Stimulated activated CD4-positive, alpha-beta T cell treated with anti-CD3 and anti-CD28 coated beads, TNF-alpha, amount 100 ng/mL, for 4 hours (primary cell): ENCODE measurements at regions not wholly inside any gene's neighbourhood (a gene's known extent, or its start where the extent isn't known, plus 50 kb on each side); places are given as distances from the start of the nearest gene placed in this dataset.

ENCODE experiments used
- DNase-seq, 3 experiments: peaks; one replicate each; pipeline ENCODE4 v3.0.0-alpha.2; 2020; ENCODE audit warnings: low read depth in 3 of 3

DNA sequence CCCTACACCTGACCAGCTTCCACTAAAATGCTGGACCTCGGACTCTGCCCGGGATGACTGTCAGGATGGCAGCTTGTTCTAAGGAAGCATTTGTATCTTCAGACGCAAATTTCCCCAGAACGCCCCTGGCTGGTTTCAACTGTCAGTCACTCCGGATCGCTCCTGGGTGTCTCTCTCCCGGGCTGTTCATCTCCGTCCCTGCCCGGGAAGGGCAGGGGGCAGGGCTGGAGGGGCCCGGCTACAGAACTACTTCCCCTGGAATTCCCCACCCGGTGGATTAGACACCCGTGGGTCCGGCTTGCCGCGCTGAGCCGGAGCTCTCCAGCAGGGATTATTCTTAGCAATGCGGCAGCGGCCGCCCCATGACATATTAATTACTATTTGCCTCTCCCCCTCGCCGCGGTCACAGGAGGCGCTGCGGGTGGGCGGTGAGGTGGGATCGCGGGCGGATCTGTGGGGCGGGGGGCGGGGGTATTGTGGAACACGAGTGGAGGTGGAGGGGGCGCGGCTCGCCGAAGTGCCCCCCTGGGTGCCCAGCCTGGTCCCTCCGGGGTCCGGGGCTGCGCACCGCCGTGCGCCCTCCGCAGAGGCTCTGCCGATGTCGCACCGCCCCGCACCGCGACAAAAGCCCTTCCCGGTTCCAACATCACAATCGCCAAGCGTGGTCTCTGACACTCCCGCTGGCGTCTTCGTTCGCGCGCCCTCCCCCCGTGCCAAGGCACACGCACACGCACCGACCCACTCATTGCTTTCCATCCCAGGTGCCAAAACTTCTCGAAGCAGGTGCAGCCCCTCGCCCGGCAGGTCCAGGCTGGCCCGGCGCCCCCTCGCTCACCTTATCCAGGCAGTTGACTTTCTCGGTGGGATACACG lies 276.1 kb upstream of the NEBL start:
- no peak for DNase-seq

DNA sequence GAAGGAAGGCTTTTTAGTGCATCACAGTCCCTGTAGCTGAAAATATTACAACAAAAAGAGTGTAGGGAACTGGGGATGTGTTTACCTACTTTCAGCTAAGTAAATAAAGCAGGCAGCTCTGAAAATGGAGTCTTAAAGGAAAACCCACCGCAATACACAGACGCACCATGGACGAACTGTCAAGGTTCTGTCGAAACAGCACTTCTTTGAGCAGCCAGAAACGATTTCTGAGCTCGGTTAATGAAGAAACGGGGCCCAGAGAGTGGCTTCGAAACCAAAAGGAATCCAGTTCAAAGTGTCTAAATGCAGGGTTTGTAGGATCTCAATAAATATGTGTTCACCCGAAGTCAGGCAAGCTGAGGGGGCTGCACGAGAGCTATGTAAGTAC lies 275.4 kb upstream of the NEBL start:
- no peak for DNase-seq

GRCh38 chr10:21171936-21172541 lies 274.9 kb upstream of the NEBL start:
- no peak for DNase-seq

GRCh38 chr10:21171197-21171935 lies 274.3 kb upstream of the NEBL start:
- no peak for DNase-seq

DNA sequence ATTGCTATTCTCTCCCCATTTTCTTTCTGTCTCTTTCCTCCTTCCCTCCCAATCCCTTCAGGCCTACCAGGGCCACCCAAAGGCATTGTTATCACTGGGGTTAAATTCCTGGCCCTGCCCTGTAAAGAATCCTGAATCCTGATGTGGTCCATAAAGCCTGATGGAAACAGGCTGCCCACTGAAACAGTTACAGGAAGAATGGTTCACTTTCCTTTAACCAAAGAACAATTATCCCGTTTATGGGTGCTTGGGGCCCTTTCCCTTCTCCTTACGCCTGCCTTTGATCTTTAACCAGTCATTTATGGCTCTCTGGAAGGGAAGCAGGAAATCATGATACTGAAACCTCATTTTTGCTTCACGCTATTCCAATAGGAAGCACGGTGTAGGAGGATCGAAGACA lies 273.1 kb upstream of the NEBL start:
- DNase-seq = no peak

DNA sequence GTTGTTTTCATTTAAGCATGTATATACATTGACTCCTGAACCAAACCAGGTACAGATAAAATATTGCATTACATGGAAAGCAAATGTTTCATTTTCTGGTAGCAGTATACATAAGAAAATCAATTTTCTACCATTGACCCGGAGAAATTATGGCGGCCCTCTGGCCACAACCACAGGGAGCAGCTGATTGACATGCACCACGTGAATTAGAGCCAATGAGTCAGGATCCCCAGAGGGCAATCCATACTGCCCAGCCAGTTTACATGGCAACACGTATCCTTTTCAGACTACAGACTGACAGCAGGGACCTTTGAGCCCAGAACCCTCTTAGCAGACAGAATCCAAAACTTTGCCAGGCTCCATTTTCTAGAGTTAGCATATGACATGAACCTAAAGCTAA lies 272.2 kb upstream of the NEBL start:
- DNase-seq = no peak

GRCh38 chr10:21167288-21168010 lies 270.3 kb upstream of the NEBL start:
- no peak for DNase-seq

GRCh38 chr10:21166557-21167287 lies 269.6 kb upstream of the NEBL start:
- DNase-seq = no peak

- DNase-seq = no peak
Observed at GRCh38 chr10:21165489-21165888, 268.4 kb upstream of the NEBL start.

- no peak for DNase-seq
Observed at GRCh38 chr10:21164687-21165086, 267.6 kb upstream of the NEBL start.

- DNase-seq = no peak
Observed at GRCh38 chr10:21162948-21163347, 265.8 kb upstream of the NEBL start.

DNA sequence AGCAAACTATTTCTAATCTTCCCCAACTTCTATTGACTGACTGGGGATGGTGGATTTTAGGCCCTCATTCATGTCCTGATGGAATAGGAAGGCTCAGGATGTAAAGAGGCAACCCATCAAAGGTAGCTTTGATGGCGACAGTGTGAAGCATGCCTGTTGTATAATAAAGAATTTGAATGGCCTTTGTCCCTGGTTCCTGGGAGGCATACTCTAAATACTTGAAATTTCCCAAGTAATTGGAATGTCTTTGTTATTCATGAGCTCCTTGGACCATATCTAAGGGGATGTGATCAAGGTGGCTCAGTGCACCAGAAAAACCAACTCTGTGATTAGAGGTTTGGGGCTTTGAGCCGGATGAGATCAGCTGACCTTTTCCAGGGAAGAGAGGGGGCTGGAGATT lies 264.5 kb upstream of the NEBL start:
- no peak for DNase-seq

DNA sequence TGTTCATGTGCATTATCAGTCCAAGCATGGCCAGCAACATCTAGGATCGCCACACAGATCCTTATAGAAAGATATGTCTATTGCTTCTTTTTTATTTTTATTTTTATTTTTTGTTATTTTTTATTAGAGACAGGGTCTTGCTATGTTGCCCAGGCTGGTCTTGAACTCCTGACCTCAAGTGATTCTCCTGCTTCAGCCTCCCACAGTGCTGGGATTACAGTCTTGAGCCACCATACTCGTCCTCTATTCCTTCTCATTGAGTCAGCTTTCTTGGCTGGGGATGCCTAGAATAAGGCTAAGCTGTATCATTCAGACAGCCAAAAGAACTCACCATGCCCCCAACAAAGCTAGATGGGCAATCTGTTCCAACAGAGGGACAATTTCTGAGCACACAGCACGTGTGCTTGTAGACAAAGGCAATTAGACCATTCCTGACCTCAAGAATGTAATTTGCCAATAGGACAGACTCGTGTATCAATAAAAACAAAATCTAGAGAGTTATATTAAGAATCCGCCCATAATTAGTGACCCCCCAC lies 264.0 kb upstream of the NEBL start:
- no peak for DNase-seq

DNA sequence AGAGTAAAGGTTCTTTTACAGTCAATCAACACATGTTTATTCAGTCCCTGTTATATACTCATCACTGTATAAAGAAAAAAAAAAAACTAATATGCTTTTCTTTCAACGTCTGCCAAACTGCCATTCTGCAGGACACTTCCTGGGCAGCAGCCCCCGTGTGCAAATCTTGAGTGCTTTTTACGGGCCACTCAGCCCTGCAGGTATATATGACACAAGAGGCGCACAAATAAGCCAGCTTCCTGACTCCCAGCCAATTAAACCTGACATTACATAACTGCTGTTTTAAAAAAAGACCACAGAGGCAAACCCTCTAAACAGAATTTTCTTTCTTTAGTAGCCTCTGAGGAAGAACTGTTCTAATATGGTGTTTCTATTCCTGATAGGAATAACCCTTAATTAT lies 263.0 kb upstream of the NEBL start:
- no peak for DNase-seq

DNA sequence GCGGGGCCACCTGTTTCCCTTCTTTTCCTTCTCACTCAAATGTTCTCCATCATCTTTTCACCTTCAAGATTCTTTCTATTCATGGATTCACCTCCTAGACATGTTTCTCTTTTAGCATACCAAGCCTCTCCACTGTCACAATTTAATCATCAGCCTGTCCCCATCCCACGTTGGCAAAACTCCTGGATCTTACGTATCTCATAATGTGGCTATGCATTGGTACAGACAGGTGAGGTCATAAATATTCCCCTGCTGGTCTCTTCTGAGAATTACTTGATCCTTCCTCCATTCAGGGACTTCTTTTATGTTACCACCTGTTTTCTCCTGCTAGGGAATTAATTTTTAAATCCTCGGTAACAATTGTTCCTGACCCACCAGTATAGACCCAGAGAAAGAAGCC lies 262.6 kb upstream of the NEBL start:
- DNase-seq = no peak

- no peak for DNase-seq
Observed at GRCh38 chr10:21158301-21158700, 261.2 kb upstream of the NEBL start.

DNA sequence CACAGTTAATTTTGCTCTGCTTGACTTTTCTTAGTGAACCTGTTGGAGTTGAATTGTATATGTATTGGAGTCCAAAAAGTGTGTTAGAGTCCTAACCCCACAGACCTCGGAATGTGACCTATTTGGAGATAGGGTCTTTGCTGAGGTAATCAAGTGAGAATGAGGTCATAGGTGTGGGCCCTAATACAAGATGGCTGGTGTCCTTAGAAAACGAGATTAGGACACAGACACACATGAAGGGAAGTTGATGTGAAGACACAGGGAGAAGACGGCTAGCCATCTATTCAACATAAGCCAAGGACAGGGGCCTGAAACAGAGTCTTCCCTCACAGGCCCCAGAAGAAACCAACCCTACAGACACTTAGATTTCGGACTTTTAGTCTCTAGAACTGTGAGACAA lies 260.6 kb upstream of the NEBL start:
- no peak for DNase-seq

- DNase-seq = no peak
Observed at GRCh38 chr10:21150166-21150565, 253.1 kb upstream of the NEBL start.

GRCh38 chr10:21146436-21146789 lies 249.3 kb upstream of the NEBL start:
- DNase-seq = no peak

GRCh38 chr10:21145751-21146435 lies 248.8 kb upstream of the NEBL start:
- no peak for DNase-seq

- DNase-seq = no peak
Observed at GRCh38 chr10:21144047-21144446, 246.9 kb upstream of the NEBL start.
